ENCODE measurements at regions not wholly inside any gene's neighbourhood (a gene's known extent, or its start where the extent isn't known, plus 50 kb on each side); places are given as distances from the start of the nearest gene placed in this dataset.

GRCh38 chr13:109646423-109646822 lies 140.0 kb downstream of the IRS2 start:
- Histone ChIP-seq H3K27ac (ENCODE audit: low read depth in 1 of 2, low read length in 2 of 2) (peak overlapping the region in 1 of 2 donors; percentile 67), H3K4me3 (replicated peaks in 1 of 3; ENCODE audit: low read depth in 2 of 3, low read length in 3 of 3) (no peak overlapping the region), H3K36me3 (replicated peaks in 1 of 2; ENCODE audit: control insufficient read depth in 1 of 2, insufficient read depth in 2 of 2, low read length in 2 of 2) (no peaks in the 10 kb centered on the region), H3K27me3 (ENCODE audit: control insufficient read depth in 2 of 2, insufficient read depth in 2 of 2, low read length in 2 of 2) (no peaks in the 10 kb centered on the region), H3K9me3 (replicated peaks in 1 of 2; ENCODE audit: control insufficient read depth in 1 of 2, insufficient read depth in 1 of 2, low read length in 2 of 2) (peaks cover under 1 to 3% of the 10 kb centered on the region in 2 donors), H4K20me1 (ENCODE audit: insufficient read depth, low read length) (no peaks in the 10 kb centered on the region), H2AFZ (ENCODE audit: insufficient read depth, low read depth, low read length, poor library complexity, severe bottlenecking) (no peak overlapping the region), H3K4me1 (ENCODE audit: control insufficient read depth in 1 of 2, insufficient read depth in 2 of 2, low read length in 2 of 2) (peaks cover 26 to 40% of the 10 kb centered on the region in 2 donors), H3K9ac (ENCODE audit: insufficient read depth, low read length, poor library complexity, severe bottlenecking) (no peak overlapping the region), H3K79me2 (ENCODE audit: insufficient read depth, low read length) (no peaks in the 10 kb centered on the region), H3K4me2 (replicated peaks; ENCODE audit: extremely low read depth, low read length, poor library complexity, severe bottlenecking) (no peak overlapping the region)
- WGBS (ENCODE audit: insufficient coverage) = 73% methylated on average over 2 of the region's 5 CpGs
- Mint-ChIP-seq H3K27me3 (ENCODE audit: low read depth in 3 of 3) (no peaks in the 10 kb centered on the region), H3K4me1 (peaks cover 39% of the 10 kb centered on the region), H3K27ac (peak overlapping the region in 2 of 7 donors; percentile 35 to 56), H3K4me3 (no peak overlapping the region), H3K36me3 (no peaks in the 10 kb centered on the region), H3K9me3 (peaks cover 0 to 9% (median 4%) of the 10 kb centered on the region in 7 donors)
- no peak for DNase-seq
- intact Hi-C loops (cut with micrococcal nuclease) = no loop called here
- no peak for TF ChIP-seq CTCF (IDR thresholded peaks at IDR 0.05)

GRCh38 chr13:109645831-109646230 lies 140.6 kb downstream of the IRS2 start:
- Histone ChIP-seq H3K27me3 (ENCODE audit: control insufficient read depth in 2 of 2, insufficient read depth in 2 of 2, low read length in 2 of 2) (no peaks in the 10 kb centered on the region), H4K20me1 (ENCODE audit: insufficient read depth, low read length) (no peaks in the 10 kb centered on the region), H3K9me3 (replicated peaks in 1 of 2; ENCODE audit: control insufficient read depth in 1 of 2, insufficient read depth in 1 of 2, low read length in 2 of 2) (peaks cover 6 to 9% of the 10 kb centered on the region in 2 donors), H3K4me2 (replicated peaks; ENCODE audit: extremely low read depth, low read length, poor library complexity, severe bottlenecking) (no peak overlapping the region), H3K4me1 (ENCODE audit: control insufficient read depth in 1 of 2, insufficient read depth in 2 of 2, low read length in 2 of 2) (peaks cover 21 to 34% of the 10 kb centered on the region in 2 donors), H2AFZ (ENCODE audit: insufficient read depth, low read depth, low read length, poor library complexity, severe bottlenecking) (peak overlapping the region; percentile 48), H3K36me3 (replicated peaks in 1 of 2; ENCODE audit: control insufficient read depth in 1 of 2, insufficient read depth in 2 of 2, low read length in 2 of 2) (no peaks in the 10 kb centered on the region), H3K4me3 (replicated peaks in 1 of 3; ENCODE audit: low read depth in 2 of 3, low read length in 3 of 3) (no peak overlapping the region), H3K27ac (ENCODE audit: low read depth in 1 of 2, low read length in 2 of 2) (peak overlapping the region; percentile 37 to 67), H3K79me2 (ENCODE audit: insufficient read depth, low read length) (no peaks in the 10 kb centered on the region), H3K9ac (ENCODE audit: insufficient read depth, low read length, poor library complexity, severe bottlenecking) (no peak overlapping the region)
- no peak for DNase-seq
- 46% methylated on average over 4 of the region's 6 CpGs for WGBS (ENCODE audit: insufficient coverage)
- Mint-ChIP-seq H3K9me3 (peaks cover 4 to 15% (median 9%) of the 10 kb centered on the region in 7 donors), H3K27me3 (ENCODE audit: low read depth in 3 of 3) (no peaks in the 10 kb centered on the region), H3K27ac (peak overlapping the region; percentile 35 to 79 (median 63)), H3K36me3 (peaks cover 0 to 3% of the 10 kb centered on the region in 2 donors), H3K4me3 (peak overlapping the region in 1 of 2 donors; percentile 40), H3K4me1 (peaks cover 33% of the 10 kb centered on the region)
- TF ChIP-seq CTCF (IDR thresholded peaks at IDR 0.05) = no peak
- intact Hi-C loops (cut with micrococcal nuclease) = no loop called here

Data from CD14-positive monocyte (primary cell).